PC-9 (cell line): ENCODE measurements at regions not wholly inside any gene's neighbourhood (a gene's known extent, or its start where the extent isn't known, plus 50 kb on each side); places are given as distances from the start of the nearest gene placed in this dataset.

Source experiments
- EZH2 ChIP-seq: fragments of 200-600 bp; sonication (generic); IDR thresholded peaks from 2 replicates; pipeline ENCODE4 v1.8.0; 2017; ENCODE audit warnings: antibody characterized with exemption, low read depth
- TF ChIP-seq, protein P1 (sequence below): fragments of 200-600 bp; sonication (generic); conservative IDR thresholded peaks from 2 replicates; pipeline ENCODE4 v1.6.1; 2017; ENCODE audit warnings: mixed run types, antibody characterized with exemption, mild to moderate bottlenecking, moderate library complexity

DNA sequence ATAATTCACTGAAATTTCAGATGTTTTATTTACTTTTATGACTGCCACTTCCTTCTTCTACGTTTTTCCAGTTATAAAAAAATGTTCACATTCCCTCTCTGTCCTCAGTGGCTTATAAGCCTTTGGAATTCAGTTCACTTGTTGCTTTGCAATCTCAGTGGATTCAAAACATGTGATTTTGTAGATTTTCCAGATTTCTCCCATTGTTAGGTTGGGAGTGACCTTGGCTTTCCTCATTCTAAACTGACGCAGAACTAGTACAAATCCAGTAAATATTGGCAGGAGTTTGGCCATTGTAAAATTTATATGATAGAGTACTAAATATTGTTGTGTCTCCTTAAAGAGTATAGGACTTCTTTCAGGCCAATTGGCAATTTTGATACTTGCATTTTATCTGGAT is 812.3 kb upstream of the ROBO1 start:
- TF ChIP-seq, protein P1, sequence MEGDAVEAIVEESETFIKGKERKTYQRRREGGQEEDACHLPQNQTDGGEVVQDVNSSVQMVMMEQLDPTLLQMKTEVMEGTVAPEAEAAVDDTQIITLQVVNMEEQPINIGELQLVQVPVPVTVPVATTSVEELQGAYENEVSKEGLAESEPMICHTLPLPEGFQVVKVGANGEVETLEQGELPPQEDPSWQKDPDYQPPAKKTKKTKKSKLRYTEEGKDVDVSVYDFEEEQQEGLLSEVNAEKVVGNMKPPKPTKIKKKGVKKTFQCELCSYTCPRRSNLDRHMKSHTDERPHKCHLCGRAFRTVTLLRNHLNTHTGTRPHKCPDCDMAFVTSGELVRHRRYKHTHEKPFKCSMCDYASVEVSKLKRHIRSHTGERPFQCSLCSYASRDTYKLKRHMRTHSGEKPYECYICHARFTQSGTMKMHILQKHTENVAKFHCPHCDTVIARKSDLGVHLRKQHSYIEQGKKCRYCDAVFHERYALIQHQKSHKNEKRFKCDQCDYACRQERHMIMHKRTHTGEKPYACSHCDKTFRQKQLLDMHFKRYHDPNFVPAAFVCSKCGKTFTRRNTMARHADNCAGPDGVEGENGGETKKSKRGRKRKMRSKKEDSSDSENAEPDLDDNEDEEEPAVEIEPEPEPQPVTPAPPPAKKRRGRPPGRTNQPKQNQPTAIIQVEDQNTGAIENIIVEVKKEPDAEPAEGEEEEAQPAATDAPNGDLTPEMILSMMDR, result no peak
- TF ChIP-seq EZH2, result no peak
